CD14-positive monocyte (primary cell): ENCODE measurements at regions not wholly inside any gene's neighbourhood (a gene's known extent, or its start where the extent isn't known, plus 50 kb on each side); places are given as distances from the start of the nearest gene placed in this dataset.

Source experiments
- DNase-seq, 3 donors: peaks; one replicate each; pipeline ENCODE4 v3.0.0-alpha.2; 2011 to 2022
- H2AFZ ChIP-seq: 2 replicates; pipeline ENCODE4 v1.6.0; 2012; ENCODE audit warnings: mild to moderate bottlenecking, low read depth, low read length, inconsistent platforms; ENCODE audit not compliant: insufficient read depth, poor library complexity, severe bottlenecking
- H3K27ac ChIP-seq, 2 donors: 1 replicate in 1 of 2; 2 replicates in 1 of 2; pipeline ENCODE4 v1.5.1; 2012 to 2013; ENCODE audit warnings: low read length in 2 of 2, control low read depth in 1 of 2, inconsistent platforms in 1 of 2, low read depth in 1 of 2, mild to moderate bottlenecking in 1 of 2
- H3K27me3 ChIP-seq, 2 donors: one replicate each; pipeline versions ENCODE4 v1.6.0 to v1.6.1; 2011 to 2013; ENCODE audit warnings: low read length in 2 of 2; ENCODE audit not compliant: control insufficient read depth in 2 of 2, insufficient read depth in 2 of 2
- H3K36me3 ChIP-seq, 2 donors: replicated peaks in 1 of 2; 1 replicate in 1 of 2; 2 replicates in 1 of 2; pipeline versions ENCODE4 v1.5.1 to v1.6.1; 2012 to 2013; ENCODE audit warnings: low read length in 2 of 2, control low read depth in 1 of 2, inconsistent platforms in 1 of 2, mild to moderate bottlenecking in 1 of 2; ENCODE audit not compliant: insufficient read depth in 2 of 2, control insufficient read depth in 1 of 2
- H3K4me1 ChIP-seq, 2 donors: 1 replicate in 1 of 2; 2 replicates in 1 of 2; pipeline versions ENCODE4 v1.5.1 to v1.6.1; 2012 to 2013; ENCODE audit warnings: low read length in 2 of 2, control low read depth in 1 of 2, inconsistent platforms in 1 of 2, mild to moderate bottlenecking in 1 of 2, moderate library complexity in 1 of 2; ENCODE audit not compliant: insufficient read depth in 2 of 2, control insufficient read depth in 1 of 2
- H3K4me2 ChIP-seq: replicated peaks from 2 replicates; pipeline ENCODE3; 2012; ENCODE audit warnings: low read length, moderate library complexity, mild to moderate bottlenecking; ENCODE audit not compliant: poor library complexity, severe bottlenecking; ENCODE audit errors: extremely low read depth
- H3K4me3 ChIP-seq, 3 experiments: fragments of 200-600 bp in 1 of 3; sonication (generic) in 1 of 3; replicated peaks in 1 of 3; 1 replicate in 2 of 3; 2 replicates in 1 of 3; pipeline ENCODE4 v1.5.1; 2011 to 2013; ENCODE audit warnings: low read length in 3 of 3, mild to moderate bottlenecking in 3 of 3, control low read depth in 2 of 3, low read depth in 2 of 3, inconsistent platforms in 1 of 3, moderate library complexity in 1 of 3
- H3K79me2 ChIP-seq: 2 replicates; pipeline ENCODE4 v1.6.0; 2012; ENCODE audit warnings: mild to moderate bottlenecking, control low read depth, inconsistent platforms, low read length, moderate library complexity; ENCODE audit not compliant: insufficient read depth
- H3K9ac ChIP-seq: 2 replicates; pipeline ENCODE4 v1.6.0; 2017; ENCODE audit warnings: low read length, mild to moderate bottlenecking; ENCODE audit not compliant: insufficient read depth, poor library complexity, severe bottlenecking
- H3K9me3 ChIP-seq, 2 donors: replicated peaks in 1 of 2; 1 replicate in 1 of 2; 2 replicates in 1 of 2; pipeline versions ENCODE4 v1.5.1 to v1.6.1; 2012 to 2013; ENCODE audit warnings: low read length in 2 of 2, control low read depth in 1 of 2; ENCODE audit not compliant: control insufficient read depth in 1 of 2, insufficient read depth in 1 of 2
- H4K20me1 ChIP-seq: 2 replicates; pipeline ENCODE4 v1.6.0; 2012; ENCODE audit warnings: mild to moderate bottlenecking, low read length, control low read depth, moderate library complexity; ENCODE audit not compliant: insufficient read depth
- H3K27ac Mint-ChIP-seq, 7 donors: one replicate each; pipeline ENCODE4 v1.8.0; 2020; ENCODE audit warnings: mild to moderate bottlenecking in 7 of 7, mixed read lengths in 7 of 7, moderate library complexity in 6 of 7, inconsistent platforms in 2 of 7
- H3K27me3 Mint-ChIP-seq, 3 donors: one replicate each; pipeline ENCODE4 v1.8.0; 2021 to 2022; ENCODE audit warnings: low read depth in 3 of 3, mild to moderate bottlenecking in 3 of 3, mixed read lengths in 3 of 3, moderate library complexity in 3 of 3, inconsistent platforms in 1 of 3
- H3K36me3 Mint-ChIP-seq, 2 donors: one replicate each; pipeline ENCODE4 v1.8.0; 2020; ENCODE audit warnings: mixed read lengths in 2 of 2, inconsistent platforms in 1 of 2, mild to moderate bottlenecking in 1 of 2
- H3K4me1 Mint-ChIP-seq: one replicate; pipeline ENCODE4 v1.8.0; 2020; ENCODE audit warnings: mild to moderate bottlenecking, mixed read lengths
- H3K4me3 Mint-ChIP-seq, 2 donors: one replicate each; pipeline ENCODE4 v1.8.0; 2020; ENCODE audit warnings: mild to moderate bottlenecking in 2 of 2, mixed read lengths in 2 of 2, moderate library complexity in 1 of 2
- H3K9me3 Mint-ChIP-seq, 7 donors: one replicate each; pipeline ENCODE4 v1.8.0; 2020 to 2022; ENCODE audit warnings: mixed read lengths in 7 of 7, mild to moderate bottlenecking in 6 of 7, moderate library complexity in 6 of 7, inconsistent platforms in 2 of 7
- WGBS: methylation state at CpG from one replicate; pipeline ENCODE4 v1.1.5; 2013; ENCODE audit warnings: missing lambda C conversion rate; ENCODE audit not compliant: insufficient coverage; 5-methylcytosine and 5-hydroxymethylcytosine counted together
- intact Hi-C, 2 donors: fragments of 100-400 bp; cut with micrococcal nuclease; formaldehyde crosslinking; loops; one replicate each; pipeline versions ENCODE4 v1.15.0 to v1.15.1; 2023
- TF ChIP-seq, protein P1 (sequence below): fragments of 200-600 bp; IDR thresholded peaks from one replicate; pipeline ENCODE4 v1.8.0; 2022; ENCODE audit warnings: antibody characterized with exemption, mild to moderate bottlenecking

DNA sequence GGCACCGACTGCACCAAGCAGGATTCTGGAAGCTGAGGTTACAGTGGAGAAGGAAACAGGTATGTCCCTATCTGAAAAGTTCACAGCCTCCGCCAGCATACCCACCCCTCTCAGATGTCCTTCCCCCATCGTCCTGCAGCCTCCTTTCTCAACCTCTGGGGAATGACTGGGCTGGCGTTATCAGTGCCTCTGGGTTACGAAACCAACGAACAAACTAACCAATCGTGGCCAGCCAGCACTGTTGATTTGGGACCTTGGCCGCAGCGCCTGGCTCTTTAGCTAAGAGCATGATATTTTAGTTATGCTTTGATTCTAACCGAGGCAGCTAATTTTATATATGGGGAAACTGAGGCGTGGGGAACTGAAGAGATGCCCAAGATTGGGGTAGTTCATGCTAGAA lies 233.0 kb downstream of the TFCP2L1 start:
- Histone ChIP-seq H3K79me2 (no peaks in the 10 kb centered on the region), H2AFZ (no peak overlapping the region), H3K27me3 (no peaks in the 10 kb centered on the region), H3K36me3 (no peaks in the 10 kb centered on the region), H3K4me1 (no peaks in the 10 kb centered on the region), H3K9ac (no peak overlapping the region), H3K9me3 (no peaks in the 10 kb centered on the region), H3K4me3 (no peak overlapping the region), H3K27ac (no peak overlapping the region), H3K4me2 (no peak overlapping the region), H4K20me1 (no peaks in the 10 kb centered on the region)
- TF ChIP-seq, protein P1, sequence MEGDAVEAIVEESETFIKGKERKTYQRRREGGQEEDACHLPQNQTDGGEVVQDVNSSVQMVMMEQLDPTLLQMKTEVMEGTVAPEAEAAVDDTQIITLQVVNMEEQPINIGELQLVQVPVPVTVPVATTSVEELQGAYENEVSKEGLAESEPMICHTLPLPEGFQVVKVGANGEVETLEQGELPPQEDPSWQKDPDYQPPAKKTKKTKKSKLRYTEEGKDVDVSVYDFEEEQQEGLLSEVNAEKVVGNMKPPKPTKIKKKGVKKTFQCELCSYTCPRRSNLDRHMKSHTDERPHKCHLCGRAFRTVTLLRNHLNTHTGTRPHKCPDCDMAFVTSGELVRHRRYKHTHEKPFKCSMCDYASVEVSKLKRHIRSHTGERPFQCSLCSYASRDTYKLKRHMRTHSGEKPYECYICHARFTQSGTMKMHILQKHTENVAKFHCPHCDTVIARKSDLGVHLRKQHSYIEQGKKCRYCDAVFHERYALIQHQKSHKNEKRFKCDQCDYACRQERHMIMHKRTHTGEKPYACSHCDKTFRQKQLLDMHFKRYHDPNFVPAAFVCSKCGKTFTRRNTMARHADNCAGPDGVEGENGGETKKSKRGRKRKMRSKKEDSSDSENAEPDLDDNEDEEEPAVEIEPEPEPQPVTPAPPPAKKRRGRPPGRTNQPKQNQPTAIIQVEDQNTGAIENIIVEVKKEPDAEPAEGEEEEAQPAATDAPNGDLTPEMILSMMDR: no peak
- 89% methylated on average over 8 of the region's 11 CpGs for WGBS
- Mint-ChIP-seq H3K27me3 (peaks cover under 1 to 11% (median 2%) of the 10 kb centered on the region in 3 donors), H3K4me1 (no peaks in the 10 kb centered on the region), H3K36me3 (no peaks in the 10 kb centered on the region), H3K27ac (peak overlapping the region in 1 of 7 donors; percentile 48), H3K9me3 (peaks cover 0 to 17% (median 8%) of the 10 kb centered on the region in 7 donors), H3K4me3 (no peak overlapping the region)
- DNase-seq: no peak
- intact Hi-C loops: no loop called here

- no peaks in the 10 kb centered on the region for H3K4me1 ChIP-seq
- no peaks in the 10 kb centered on the region for H4K20me1 ChIP-seq
- no peak overlapping the region for H3K27ac Mint-ChIP-seq
- no peak for DNase-seq
- H3K27me3 Mint-ChIP-seq: peaks cover 2 to 11% (median 2%) of the 10 kb centered on the region in 3 donors
- H3K36me3 ChIP-seq: no peaks in the 10 kb centered on the region
- no peak overlapping the region for H3K4me3 Mint-ChIP-seq
- no peaks in the 10 kb centered on the region for H3K27me3 ChIP-seq
- TF ChIP-seq, protein P1: no peak
- H3K4me3 ChIP-seq: no peak overlapping the region
- no peak overlapping the region for H2AFZ ChIP-seq
- H3K9me3 ChIP-seq: no peaks in the 10 kb centered on the region
- peaks cover 0 to 17% (median 8%) of the 10 kb centered on the region in 7 donors for H3K9me3 Mint-ChIP-seq
- intact Hi-C loops: no loop called here
- H3K4me2 ChIP-seq: no peak overlapping the region
- no peak overlapping the region for H3K27ac ChIP-seq
- H3K9ac ChIP-seq: no peak overlapping the region
- H3K4me1 Mint-ChIP-seq: no peaks in the 10 kb centered on the region
- H3K36me3 Mint-ChIP-seq: no peaks in the 10 kb centered on the region
- WGBS: 71% methylated on average over 5 of the region's 6 CpGs
- no peaks in the 10 kb centered on the region for H3K79me2 ChIP-seq
These were observed 232.5 kb downstream of the TFCP2L1 start for GRCh38 chr2:121052521-121052920.
